ENCODE measurements at regions not wholly inside any gene's neighbourhood (a gene's known extent, or its start where the extent isn't known, plus 50 kb on each side); places are given as distances from the start of the nearest gene placed in this dataset.

GRCh38 chr3:106140431-106140830 lies 271.6 kb upstream of the CBLB start:
- no peak for TF ChIP-seq CTCF (conservative IDR thresholded peaks at IDR 0.05; ENCODE audit: low read length)
- TF ChIP-seq EZH2phosphoT487 (IDR thresholded peaks at IDR 0.05; ENCODE audit: borderline replicate concordance), result no peak
